ENCODE measurements at regions not wholly inside any gene's neighbourhood (a gene's known extent, or its start where the extent isn't known, plus 50 kb on each side); places are given as distances from the start of the nearest gene placed in this dataset.

- no peak for DNase-seq
- no peaks in the 10 kb centered on the region for H3K36me3 Mint-ChIP-seq (ENCODE audit: unreplicated experiment)
- TF ChIP-seq CTCF (IDR thresholded peaks at IDR 0.05; ENCODE audit: partially characterized antibody, unreplicated experiment): no peak
- H3K27ac Mint-ChIP-seq (ENCODE audit: unreplicated experiment): no peak overlapping the region
- peaks cover 3% of the 10 kb centered on the region for H3K4me1 Mint-ChIP-seq (ENCODE audit: low read depth, unreplicated experiment)
- peaks cover 2% of the 10 kb centered on the region for H3K9me3 Mint-ChIP-seq (ENCODE audit: unreplicated experiment)
- H3K4me3 Mint-ChIP-seq (ENCODE audit: unreplicated experiment): no peak overlapping the region
- H3K27me3 Mint-ChIP-seq (ENCODE audit: unreplicated experiment): no peaks in the 10 kb centered on the region
Observed at GRCh38 chr1:218499911-218500310, 154.8 kb downstream of the TGFB2 start.

- no peak for DNase-seq
- Mint-ChIP-seq H3K4me3 (ENCODE audit: unreplicated experiment) (no peak overlapping the region), H3K27me3 (ENCODE audit: unreplicated experiment) (no peaks in the 10 kb centered on the region), H3K36me3 (ENCODE audit: unreplicated experiment) (peaks cover 9% of the 10 kb centered on the region), H3K4me1 (ENCODE audit: low read depth, unreplicated experiment) (peaks cover 3% of the 10 kb centered on the region), H3K9me3 (ENCODE audit: unreplicated experiment) (peaks cover 2% of the 10 kb centered on the region), H3K27ac (ENCODE audit: unreplicated experiment) (no peak overlapping the region)
- no peak for TF ChIP-seq CTCF (IDR thresholded peaks at IDR 0.05; ENCODE audit: partially characterized antibody, unreplicated experiment)
Observed at GRCh38 chr1:218501161-218501560, 156.0 kb downstream of the TGFB2 start.

GRCh38 chr1:218502383-218502782, 157.2 kb downstream of the TGFB2 start:
- Mint-ChIP-seq H3K27ac (ENCODE audit: unreplicated experiment) (no peak overlapping the region), H3K36me3 (ENCODE audit: unreplicated experiment) (peaks cover 21% of the 10 kb centered on the region), H3K4me1 (ENCODE audit: low read depth, unreplicated experiment) (peaks cover 3% of the 10 kb centered on the region), H3K9me3 (ENCODE audit: unreplicated experiment) (peaks cover 2% of the 10 kb centered on the region), H3K27me3 (ENCODE audit: unreplicated experiment) (no peaks in the 10 kb centered on the region), H3K4me3 (ENCODE audit: unreplicated experiment) (no peak overlapping the region)
- DNase-seq: no peak
- TF ChIP-seq CTCF (IDR thresholded peaks at IDR 0.05; ENCODE audit: partially characterized antibody, unreplicated experiment): no peak

- no peaks in the 10 kb centered on the region for H3K27me3 Mint-ChIP-seq (ENCODE audit: unreplicated experiment)
- H3K4me1 Mint-ChIP-seq (ENCODE audit: low read depth, unreplicated experiment): peaks cover 3% of the 10 kb centered on the region
- TF ChIP-seq CTCF (IDR thresholded peaks at IDR 0.05; ENCODE audit: partially characterized antibody, unreplicated experiment): no peak
- no peak for DNase-seq
- no peak overlapping the region for H3K4me3 Mint-ChIP-seq (ENCODE audit: unreplicated experiment)
- H3K9me3 Mint-ChIP-seq (ENCODE audit: unreplicated experiment): peaks cover 2% of the 10 kb centered on the region
- H3K36me3 Mint-ChIP-seq (ENCODE audit: unreplicated experiment): peaks cover 21% of the 10 kb centered on the region
- no peak overlapping the region for H3K27ac Mint-ChIP-seq (ENCODE audit: unreplicated experiment)
Observed at GRCh38 chr1:218503102-218503501, 158.0 kb downstream of the TGFB2 start.

GRCh38 chr1:218507355-218508002, 162.3 kb downstream of the TGFB2 start:
- H3K27ac Mint-ChIP-seq (ENCODE audit: unreplicated experiment): no peak overlapping the region
- H3K9me3 Mint-ChIP-seq (ENCODE audit: unreplicated experiment): peaks cover 3% of the 10 kb centered on the region
- H3K27me3 Mint-ChIP-seq (ENCODE audit: unreplicated experiment): no peaks in the 10 kb centered on the region
- peaks cover 21% of the 10 kb centered on the region for H3K36me3 Mint-ChIP-seq (ENCODE audit: unreplicated experiment)
- TF ChIP-seq CTCF (IDR thresholded peaks at IDR 0.05; ENCODE audit: partially characterized antibody, unreplicated experiment): no peak
- H3K4me1 Mint-ChIP-seq (ENCODE audit: low read depth, unreplicated experiment): no peaks in the 10 kb centered on the region
- no peak overlapping the region for H3K4me3 Mint-ChIP-seq (ENCODE audit: unreplicated experiment)
- no peak for DNase-seq
